GM18873 (cell line): ENCODE measurements at regions not wholly inside any gene's neighbourhood (a gene's known extent, or its start where the extent isn't known, plus 50 kb on each side); places are given as distances from the start of the nearest gene placed in this dataset.

Source experiments
- ATAC-seq: cut with Tn5 transposase; IDR thresholded peaks from one replicate; pipeline ENCODE4 v1.9.1; 2021; ENCODE audit warnings: mild to moderate bottlenecking, moderate library complexity, moderate number of reproducible peaks; ENCODE audit not compliant: unreplicated experiment, low FRiP score

DNA sequence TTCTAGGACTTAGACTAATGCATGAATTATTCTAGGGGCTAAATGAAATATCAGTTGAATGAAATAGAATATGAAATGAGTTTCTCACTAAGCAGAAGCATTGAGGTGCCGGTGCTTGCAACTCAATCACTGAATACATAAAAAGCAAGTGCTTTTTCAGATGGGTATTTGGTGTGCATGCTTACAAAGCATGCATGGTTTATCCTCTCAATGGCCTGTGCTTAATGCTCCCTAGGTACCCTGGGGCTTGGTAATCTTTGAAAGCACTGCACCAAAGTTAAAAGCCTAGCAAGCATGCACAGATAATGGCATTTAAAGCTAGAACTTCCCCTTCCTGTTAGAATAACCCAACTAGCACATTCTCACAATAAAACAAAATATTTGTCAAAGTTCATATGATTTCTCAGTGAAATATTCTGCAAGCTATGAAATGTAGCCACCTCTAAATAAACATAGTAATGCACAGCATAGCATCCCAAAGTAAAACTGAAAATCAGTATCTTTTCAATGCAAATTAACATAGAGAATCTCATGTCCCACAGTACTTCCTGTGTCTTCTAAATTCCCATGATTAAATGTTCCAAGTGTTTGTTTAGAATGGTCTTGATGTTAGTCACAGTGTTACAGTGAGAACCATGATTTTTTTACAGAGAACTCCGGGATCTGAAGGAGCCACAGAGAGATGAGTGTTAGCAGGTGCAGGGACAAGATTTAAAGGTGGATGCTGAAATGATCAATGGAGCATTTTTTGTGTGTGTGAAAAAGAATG is 143.4 kb upstream of the CDH6 start:
- ATAC-seq = no peak

DNA sequence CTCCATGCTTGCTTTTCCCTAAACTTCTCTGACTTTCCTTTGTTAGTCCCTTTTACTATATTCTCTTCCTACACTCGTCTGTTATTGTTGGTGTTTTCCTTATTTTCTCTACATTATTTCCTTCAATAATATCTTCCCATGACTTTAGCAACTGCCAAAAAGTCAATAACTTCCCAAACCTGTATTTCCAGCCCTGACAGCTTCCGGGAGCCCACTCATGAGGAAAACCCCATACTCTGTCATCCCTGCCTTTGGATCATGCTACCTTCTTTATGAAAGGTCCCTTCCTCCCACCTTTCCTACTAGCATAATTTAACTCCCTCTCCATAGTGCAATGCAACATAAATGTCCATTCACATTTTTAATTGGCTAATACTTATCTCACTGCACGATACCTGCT is 144.0 kb upstream of the CDH6 start:
- no peak for ATAC-seq

DNA sequence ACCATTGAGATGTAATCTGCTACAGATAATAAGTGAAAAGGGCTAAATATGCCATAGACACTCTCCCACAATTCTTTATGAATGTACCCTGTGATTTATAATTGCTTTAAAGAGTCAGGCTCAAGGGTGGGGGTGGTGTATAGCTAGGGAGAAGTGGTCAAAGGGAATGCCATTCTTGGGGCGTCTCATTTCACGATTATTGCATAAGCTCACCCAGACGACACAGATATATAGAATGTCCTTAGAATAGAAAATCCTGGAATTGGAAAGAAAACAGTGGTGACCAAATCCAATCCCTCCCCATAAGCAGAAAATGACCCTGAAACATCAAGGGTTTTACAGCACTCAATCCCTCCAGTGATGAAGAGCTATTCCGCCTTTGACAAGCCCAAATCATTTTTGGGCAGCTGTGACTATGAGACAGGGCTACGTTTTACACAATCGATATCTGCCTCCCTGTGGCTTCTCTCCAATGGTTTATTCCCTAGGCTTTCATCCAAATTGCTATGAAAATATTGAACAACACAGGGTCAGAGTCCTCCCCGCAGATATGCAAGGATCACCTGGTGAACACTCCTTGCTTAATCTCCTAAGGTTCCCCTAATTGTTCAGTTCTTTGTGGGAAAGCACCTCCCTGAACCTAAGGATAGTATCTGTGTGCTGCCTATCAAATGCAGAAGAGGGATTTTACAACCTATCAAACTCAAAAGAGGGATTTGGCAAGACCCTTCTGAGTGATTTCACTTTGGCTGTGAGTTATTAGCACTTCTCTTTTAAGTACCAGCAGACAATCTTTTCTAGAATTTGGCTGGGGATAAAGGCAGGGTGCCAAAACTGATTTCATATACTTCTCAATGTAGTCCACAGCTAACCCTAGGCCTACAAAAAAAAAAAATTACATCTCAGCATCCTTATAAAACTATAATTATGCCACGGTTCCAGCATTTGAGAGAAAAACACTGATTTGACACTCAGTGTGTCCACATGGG is 144.9 kb upstream of the CDH6 start:
- no peak for ATAC-seq

DNA sequence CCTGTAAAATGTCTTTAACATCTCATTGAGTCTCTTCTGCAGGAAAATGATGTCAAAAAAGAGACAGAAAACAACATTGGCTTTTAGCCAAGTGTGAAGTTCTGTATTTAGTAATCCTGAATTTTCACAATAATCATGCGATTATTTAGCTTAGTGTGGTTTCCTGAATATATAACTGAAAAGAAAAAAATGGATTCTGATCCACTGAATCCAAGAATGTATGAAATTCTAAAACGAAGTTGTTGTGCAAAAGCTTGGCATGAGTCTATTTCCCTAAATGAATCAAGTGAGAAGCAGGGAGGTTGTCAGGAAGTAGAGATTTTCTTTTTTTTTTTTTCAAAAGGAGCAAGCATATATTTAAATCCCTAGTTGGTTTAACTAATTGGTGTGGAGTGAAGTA is 145.9 kb upstream of the CDH6 start:
- ATAC-seq = no peak

DNA sequence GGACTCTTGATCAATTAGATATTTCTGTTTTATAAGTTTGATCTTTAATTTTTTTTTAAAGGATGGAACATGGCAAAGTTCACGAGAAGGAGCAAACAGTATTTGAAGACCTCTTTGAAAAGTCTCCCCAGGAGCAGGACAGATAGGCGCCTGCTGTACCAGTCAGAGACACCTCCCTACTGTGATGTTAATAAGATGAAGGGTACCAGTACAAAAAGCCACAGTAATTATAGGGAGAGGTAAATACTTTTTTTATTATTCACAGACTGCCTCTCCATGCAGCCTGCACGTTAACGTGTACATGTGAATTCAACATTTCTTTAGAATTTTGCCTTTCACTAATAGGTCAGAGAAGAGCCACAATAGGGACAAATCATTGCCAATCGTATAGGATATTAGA is 146.5 kb upstream of the CDH6 start:
- no peak for ATAC-seq

DNA sequence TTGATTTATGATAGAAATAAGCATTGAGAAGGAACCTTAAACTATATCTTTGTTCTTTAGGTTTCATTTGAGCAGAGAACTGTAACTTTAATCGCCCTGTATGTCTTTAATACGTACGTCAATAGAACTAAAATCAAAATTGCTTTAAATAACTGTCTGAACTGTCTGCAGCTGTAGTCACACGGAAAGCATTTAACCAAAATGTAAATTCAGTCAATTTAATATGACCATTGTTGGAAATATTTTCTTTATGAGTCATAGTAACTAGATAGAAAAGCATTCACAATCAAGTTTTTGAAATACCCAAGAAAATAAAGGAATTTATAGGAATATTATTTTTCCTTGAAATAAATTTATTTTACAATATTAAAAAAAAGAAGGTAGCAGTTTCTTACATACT is 157.1 kb upstream of the CDH6 start:
- ATAC-seq = no peak

DNA sequence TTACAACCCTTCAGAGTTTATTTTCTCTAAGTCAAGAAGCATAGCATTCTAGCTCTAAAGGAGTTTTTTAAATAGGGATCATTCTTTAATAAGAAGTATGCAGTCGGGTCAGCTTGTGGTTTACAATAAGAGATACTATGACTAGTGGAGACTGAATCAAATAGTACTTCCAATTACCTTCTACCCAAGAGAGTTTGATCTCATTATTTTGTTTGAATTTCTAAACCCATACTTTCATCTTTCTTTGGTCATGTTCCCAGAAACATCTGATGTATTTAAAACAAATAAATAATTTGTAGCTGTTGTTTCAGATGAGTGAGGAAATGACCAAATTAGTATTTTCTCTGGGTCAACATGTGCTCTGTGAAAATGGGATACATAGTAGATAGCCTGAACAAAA is 160.2 kb upstream of the CDH6 start:
- no peak for ATAC-seq

DNA sequence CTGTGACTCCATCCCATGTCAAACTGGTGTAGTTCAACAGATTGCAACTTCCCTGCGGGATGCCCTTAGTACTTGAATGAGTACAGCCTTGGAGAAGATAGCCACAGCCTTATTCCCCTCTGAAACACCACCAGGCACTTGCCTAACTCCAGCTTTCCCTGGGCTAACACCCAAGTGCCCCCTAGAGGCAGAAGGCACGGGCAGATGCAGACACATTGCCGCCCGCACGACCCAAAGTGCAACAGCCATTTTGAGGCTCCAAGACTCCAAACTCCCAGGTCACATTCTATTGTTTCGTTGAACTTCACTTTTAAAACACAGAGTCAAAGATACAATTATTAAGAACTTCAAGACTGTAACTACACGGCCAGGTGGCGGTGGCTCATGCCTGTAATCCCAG is 163.6 kb upstream of the CDH6 start:
- no peak for ATAC-seq

DNA sequence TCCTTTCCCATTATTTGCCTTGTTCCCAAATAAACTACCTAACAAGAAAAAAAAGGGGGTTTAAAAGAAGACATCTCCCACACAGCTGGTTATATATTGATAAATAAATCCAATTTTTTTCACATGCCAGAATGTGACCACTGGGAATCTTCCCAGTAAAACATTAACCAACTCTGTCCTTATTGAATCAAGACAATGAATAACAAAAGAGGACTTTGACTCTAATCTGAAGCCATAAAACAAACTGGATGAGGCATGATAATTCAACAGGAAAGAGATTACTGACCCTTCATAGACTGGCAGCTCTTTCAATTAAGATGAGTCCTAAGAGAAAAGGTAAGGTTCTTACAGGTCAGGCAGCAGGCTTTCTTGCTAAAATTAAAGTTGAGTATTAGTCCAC is 165.8 kb upstream of the CDH6 start:
- ATAC-seq = no peak

DNA sequence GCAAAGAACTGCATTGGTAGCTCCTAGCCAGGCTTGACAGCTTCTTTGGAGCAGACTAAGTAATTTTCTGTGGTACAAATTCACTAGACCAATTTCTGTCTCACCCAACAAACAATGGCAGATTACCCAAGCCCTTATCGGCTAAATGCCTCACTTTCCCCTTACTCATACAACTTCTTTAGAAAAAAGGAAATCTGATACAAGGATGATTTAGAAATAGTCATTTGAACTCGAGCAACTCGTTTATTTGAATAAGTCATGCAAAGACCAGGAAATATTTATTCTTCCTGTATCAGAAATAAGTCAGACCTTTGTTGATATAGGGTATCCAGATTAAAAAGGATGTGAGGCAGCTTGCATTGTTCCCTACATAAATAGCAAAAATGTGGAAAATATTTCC is 170.4 kb upstream of the CDH6 start:
- ATAC-seq = no peak

DNA sequence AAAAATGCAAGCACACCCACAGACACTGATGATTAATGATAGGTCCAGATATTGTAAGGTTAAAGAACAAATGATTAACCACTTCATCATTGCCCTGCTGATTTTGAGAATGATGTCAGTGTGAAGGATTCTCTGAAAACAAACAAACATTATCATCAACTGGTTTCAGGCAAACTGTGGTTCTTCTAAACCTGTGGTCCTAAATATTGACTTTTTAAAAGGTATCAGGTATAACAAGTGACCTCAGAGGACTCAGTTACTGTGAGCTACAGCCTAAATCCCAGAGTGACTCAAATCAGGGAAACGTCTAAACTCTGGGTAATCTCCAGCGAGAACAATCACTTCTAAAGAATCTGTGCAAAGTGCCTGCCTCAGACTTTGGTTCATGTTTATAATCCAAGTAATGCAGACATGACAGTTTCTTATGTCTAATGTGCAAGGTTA is 172.3 kb upstream of the CDH6 start:
- no peak for ATAC-seq

DNA sequence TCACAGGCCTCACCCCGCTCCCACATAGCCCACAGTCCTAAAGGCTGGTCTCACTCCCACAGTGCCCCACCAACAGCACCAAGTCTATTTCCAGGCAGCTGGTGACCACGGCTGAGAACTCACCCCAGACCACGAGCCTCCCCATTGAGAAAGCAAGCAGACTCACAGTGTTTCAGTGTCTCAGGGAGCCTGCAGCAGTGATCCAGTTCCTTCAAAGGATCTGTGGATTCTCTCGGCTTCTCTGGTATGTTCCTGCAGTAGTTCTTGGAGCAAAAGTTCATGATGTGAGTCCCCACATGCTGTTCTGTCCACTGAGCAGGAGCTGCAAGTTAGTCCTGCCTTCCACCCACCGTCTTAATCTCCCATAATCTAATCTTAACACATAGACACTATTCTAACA is 185.3 kb upstream of the CDH6 start:
- ATAC-seq = no peak

DNA sequence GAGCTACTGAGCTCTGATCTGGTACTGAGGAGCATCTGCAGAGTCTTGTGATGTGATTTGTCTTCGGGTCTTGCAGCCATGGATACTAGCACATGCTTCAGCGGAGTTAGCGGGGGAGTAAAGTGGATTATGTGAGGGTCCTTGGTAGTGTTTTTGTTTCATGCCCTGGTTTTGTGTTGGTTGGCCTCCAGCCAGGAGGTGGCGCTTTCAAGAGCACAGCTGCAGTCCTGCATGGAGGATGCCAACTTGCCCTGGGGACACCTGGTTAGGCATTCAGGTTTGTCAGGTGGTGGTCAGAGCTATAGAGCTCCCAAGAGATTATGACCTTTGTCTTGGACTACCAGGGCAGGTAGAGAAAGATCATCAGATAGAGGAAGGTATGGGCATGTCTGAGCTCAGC is 185.8 kb upstream of the CDH6 start:
- ATAC-seq = no peak

DNA sequence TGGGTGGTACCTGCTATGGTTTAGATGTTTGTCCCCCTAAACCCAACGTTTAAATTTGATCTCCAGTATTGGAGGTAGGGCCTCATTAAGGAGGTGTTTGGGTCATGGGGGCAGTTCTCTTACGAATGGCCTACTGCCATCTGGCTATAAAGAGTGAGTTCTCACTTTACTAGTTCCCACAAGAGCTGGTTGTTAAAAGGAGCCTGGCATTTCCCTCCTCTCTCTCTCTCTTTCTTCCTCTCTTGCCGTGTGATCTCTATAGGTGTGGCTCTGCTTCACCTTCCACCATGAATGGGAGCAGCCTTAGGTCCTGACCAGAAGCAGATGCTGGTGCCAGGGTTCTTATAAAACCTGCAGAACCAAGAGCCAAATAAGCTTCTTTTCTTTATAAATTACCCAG is 193.2 kb upstream of the CDH6 start:
- no peak for ATAC-seq

DNA sequence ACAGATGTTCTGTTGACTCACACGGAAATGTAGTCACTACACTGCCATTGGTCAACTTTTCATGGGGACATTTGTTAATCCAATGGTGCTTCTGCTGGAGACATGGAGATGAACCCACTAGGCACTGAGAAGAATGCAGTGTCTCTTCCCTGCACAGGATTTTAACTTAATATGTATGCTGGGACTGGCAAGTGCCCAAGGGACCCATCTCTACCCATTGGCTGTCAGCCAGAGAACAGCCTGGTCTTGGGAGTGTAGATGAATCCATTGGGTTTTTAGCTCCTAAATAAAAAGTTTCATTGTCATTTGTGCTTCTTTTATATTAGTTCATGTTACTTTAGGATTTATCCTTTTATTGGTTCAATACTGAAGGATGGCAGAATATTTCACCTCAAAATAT is 195.8 kb upstream of the CDH6 start:
- ATAC-seq = no peak

DNA sequence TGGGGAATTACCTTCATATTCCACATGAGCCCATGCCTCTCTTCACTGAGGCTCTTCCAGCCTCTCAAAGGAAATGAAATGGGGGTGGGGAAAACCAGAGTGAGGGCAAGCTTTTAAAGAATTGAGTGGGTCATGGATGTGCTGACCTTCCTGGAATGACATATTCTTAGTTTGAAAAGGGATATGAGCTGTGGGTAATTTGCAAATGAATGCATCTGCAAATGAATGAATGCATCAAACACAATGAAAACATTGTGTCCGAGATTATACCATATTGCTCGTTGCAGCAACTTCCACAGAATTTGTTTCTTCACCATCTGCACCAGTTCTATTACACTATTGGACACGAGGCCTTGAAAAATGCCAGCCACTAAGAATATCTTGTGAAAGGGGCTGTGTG is 198.6 kb upstream of the CDH6 start:
- no peak for ATAC-seq

DNA sequence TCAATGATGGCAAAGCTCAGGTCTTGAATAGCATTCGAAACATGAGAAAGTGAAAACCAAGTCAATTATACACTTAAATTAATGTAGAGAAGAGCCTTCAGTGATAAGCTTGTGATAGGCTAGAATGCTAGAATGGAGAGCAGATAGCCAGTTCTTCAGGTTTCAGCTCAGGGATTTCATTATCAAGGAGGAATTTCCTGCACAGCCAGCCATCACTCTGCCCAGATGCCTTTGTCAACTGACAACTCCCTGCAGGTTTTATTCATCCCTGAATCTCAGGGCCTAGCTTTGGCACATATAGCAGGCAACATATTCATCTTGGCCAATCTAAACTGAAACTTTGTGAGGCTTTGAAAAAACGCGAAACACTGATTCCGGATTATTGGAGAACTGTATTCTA is 199.3 kb upstream of the CDH6 start:
- ATAC-seq = no peak

DNA sequence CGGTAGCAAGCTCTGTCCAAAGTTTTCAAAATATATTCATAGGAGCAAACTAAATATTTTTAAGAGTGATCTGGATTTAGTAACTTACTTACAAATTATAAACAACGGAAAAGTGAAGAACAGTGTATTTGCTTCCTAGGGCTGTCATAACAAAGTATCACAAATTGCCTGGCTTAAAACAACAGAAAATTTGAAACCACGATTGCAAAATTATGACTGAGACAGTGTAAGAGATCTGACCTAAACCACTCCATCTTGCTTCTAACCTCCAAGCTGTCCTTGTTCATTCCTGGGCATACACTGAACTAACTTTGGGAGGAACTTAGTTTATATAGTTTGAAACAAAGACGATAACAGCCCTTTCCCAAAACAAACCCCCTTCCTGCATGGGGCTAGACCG is 202.0 kb upstream of the CDH6 start:
- ATAC-seq = no peak

DNA sequence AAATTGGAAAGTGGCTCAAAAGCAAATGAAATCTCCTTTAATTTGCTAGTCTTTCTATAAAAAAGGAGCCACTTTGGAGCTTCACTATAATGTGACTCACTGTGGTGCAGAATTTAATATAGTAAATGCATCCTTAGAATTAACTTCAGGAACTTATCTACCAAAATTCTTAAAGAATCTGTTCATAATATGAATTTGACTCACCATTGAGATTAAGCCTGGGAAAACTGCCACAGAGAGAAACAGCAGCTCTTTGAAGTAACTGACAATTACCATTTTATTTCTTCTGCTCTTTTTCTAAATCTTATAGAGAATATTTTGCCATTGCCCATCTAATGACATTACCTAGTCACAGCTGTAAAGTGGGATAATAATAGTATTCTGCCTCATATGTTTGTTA is 211.9 kb upstream of the CDH6 start:
- no peak for ATAC-seq

DNA sequence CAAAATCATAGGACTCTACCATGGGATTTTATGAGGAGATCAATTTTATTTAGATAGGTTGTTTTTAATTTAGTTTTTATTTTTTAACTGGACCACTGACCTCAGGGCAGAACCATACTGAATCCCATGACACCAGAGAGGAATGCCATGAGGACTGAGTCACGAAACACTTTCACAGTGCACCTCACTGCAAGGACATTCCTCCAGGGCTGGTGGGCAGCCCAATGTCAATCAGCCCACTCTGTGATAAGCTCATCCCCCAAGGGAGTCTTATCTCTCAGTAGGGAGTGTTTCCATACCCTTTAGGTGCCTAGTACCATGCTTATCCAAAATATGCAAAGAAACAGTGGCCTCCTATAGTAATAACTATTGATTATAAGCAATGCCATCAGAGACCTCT is 224.5 kb upstream of the CDH6 start:
- ATAC-seq = no peak

DNA sequence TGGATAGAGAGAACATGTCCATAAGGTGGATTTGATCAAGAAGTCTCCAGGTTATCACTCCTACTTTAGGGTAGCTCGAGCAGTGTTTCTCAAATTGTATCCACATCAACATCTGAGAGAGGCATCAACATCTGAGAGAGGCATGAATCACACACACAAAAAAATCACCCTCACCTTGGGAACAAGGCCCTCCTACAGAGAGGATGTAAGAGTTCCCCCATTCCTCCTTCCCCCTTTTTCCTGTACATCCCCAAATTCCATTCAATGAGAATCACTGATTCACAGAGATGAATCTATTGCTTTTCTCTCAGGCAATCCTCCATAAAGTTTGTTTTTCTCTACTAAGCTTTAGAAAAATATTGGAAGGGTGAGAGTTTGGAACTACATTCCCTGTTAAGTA is 233.4 kb upstream of the CDH6 start:
- no peak for ATAC-seq

DNA sequence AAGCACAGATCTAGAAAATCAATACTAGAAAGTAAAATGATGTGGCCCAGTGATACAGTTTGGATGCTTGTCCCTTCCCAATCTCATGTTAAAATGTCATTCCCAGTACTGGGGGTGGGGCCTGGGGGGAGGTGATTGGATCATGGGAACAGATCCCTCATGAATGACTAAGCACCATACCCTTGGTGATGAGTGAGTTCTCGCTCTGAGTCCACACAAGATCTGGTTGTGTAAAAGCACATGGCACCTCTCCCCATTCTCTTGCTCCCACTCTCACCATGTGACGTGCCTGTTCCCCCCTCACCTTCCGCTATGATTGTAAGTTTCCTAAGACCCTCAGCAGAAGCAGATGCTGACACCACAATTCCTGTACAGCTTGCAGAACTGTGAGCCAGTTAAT is 234.2 kb upstream of the CDH6 start:
- ATAC-seq = no peak
